Ishikawa (cell line): ENCODE measurements at regions not wholly inside any gene's neighbourhood (a gene's known extent, or its start where the extent isn't known, plus 50 kb on each side); places are given as distances from the start of the nearest gene placed in this dataset.

Experiments
- EP300 ChIP-seq: IDR thresholded peaks from 2 replicates; pipeline ENCODE4 v1.6.1; 2012; ENCODE audit warnings: borderline replicate concordance
- FOXM1 ChIP-seq: IDR thresholded peaks from 2 replicates; pipeline ENCODE4 v1.6.1; 2012; ENCODE audit warnings: low read depth, borderline replicate concordance
- RAD21 ChIP-seq: IDR thresholded peaks from 2 replicates; pipeline ENCODE4 v1.6.1; 2012; ENCODE audit warnings: low read depth
- TF ChIP-seq, protein P1 (sequence below): IDR thresholded peaks from 2 replicates; pipeline ENCODE4 v1.6.1; 2012

DNA sequence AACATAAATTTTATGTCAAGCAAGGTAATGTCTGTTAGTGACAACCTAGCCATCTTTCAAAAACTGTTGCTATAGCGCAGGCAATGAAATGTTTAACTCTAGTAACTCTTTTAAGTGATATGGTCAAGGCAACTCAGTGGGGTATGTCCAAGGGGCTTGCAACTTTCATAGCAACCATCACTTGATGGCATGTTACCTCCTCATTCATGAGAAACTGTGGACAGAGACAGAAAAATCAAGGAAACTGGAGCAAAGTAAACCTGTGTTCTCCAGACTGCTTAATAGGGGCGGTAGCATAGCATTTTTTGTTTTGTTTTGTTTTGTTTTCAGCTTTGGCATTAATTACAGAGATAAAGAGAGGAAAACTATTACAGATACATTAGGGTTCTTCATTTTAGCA, 1456.8 kb upstream of the AGA start:
- TF ChIP-seq, protein P1, sequence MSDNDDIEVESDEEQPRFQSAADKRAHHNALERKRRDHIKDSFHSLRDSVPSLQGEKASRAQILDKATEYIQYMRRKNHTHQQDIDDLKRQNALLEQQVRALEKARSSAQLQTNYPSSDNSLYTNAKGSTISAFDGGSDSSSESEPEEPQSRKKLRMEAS = no peak
- no peak for TF ChIP-seq EP300
- no peak for TF ChIP-seq RAD21
- no peak for TF ChIP-seq FOXM1
